ENCODE measurements at regions not wholly inside any gene's neighbourhood (a gene's known extent, or its start where the extent isn't known, plus 50 kb on each side); places are given as distances from the start of the nearest gene placed in this dataset.

DNA sequence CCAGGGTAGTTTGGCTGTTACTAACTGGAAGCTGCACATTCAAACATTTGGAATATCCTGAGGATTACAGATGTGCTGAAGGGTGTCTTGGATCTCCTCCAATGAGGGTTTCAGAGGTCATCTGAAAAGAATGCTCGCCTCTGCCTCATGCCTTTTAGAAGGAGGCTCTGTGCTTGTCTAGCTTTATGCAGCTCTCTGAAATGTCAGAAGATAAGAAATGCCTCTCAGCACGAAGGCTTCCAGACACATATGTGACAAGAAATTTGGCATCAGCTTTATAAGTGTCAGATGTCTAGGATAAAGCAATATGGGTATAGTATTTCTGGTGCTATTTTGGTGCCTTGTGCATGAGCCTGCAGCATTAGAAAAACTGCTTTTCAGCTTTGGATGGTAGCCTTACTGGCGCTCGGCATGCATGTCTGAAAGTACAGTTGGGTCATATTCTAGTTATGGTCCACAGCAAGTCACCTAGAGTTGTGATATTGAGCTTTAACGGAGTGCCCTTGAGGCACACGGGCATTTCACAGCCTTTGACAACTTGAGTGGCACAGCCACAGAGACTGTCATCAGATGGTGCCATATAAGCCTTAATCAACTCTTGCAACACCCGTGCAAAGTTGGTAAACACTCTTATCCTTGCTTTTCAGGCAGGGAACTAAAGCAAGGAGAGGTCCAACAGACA lies 70.8 kb upstream of the PGRMC2 start:
- Histone ChIP-seq H3K4me1 (peaks cover 20 to 22% of the 10 kb centered on the region in 2 donors), H3K27me3 (no peaks in the 10 kb centered on the region), H3K4me3 (peak overlapping the region in 2 of 4 donors; percentile 7 to 19), H3K36me3 (no peaks in the 10 kb centered on the region), H3K27ac (peak overlapping the region; percentile 65 to 83 (median 78)), H3K9me3 (no peaks in the 10 kb centered on the region)
- TF ChIP-seq, protein P1, sequence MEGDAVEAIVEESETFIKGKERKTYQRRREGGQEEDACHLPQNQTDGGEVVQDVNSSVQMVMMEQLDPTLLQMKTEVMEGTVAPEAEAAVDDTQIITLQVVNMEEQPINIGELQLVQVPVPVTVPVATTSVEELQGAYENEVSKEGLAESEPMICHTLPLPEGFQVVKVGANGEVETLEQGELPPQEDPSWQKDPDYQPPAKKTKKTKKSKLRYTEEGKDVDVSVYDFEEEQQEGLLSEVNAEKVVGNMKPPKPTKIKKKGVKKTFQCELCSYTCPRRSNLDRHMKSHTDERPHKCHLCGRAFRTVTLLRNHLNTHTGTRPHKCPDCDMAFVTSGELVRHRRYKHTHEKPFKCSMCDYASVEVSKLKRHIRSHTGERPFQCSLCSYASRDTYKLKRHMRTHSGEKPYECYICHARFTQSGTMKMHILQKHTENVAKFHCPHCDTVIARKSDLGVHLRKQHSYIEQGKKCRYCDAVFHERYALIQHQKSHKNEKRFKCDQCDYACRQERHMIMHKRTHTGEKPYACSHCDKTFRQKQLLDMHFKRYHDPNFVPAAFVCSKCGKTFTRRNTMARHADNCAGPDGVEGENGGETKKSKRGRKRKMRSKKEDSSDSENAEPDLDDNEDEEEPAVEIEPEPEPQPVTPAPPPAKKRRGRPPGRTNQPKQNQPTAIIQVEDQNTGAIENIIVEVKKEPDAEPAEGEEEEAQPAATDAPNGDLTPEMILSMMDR (IDR thresholded peaks at IDR 0.05 in 4 of 5, conservative IDR thresholded peaks at IDR 0.05 in 1 of 5) = no peak
- no peak for TF ChIP-seq POLR2A (IDR thresholded peaks at IDR 0.05)
- ATAC-seq (peak; percentile 93 to 98), DNase-seq (peak; percentile 64 to 70)
- in situ Hi-C loops (cut with MboI; ENCODE audit: low sequenced_read_pairs in 4 of 4) (no loop called here), intact Hi-C loops (cut with DNase I; ENCODE audit: low total_unique reads) (loop anchor here (5.0 kb wide), 1 partner anchor 71 kb away; the partner anchor contains the start of gene PGRMC2)

- ATAC-seq = no peak
- Histone ChIP-seq H3K4me1 (peaks cover 20 to 22% of the 10 kb centered on the region in 2 donors), H3K4me3 (no peak overlapping the region), H3K27me3 (no peaks in the 10 kb centered on the region), H3K36me3 (no peaks in the 10 kb centered on the region), H3K27ac (peak overlapping the region in 3 of 4 donors; percentile 78 to 83 (median 78)), H3K9me3 (no peaks in the 10 kb centered on the region)
- no peak for DNase-seq
- no peak for TF ChIP-seq POLR2A (IDR thresholded peaks at IDR 0.05)
- TF ChIP-seq, protein P1 (IDR thresholded peaks at IDR 0.05 in 4 of 5, conservative IDR thresholded peaks at IDR 0.05 in 1 of 5) = no peak
- intact Hi-C loops (cut with DNase I; ENCODE audit: low total_unique reads) (loop anchor here (5.0 kb wide), 1 partner anchor 70 kb away; the partner anchor contains the start of gene PGRMC2), in situ Hi-C loops (cut with MboI; ENCODE audit: low sequenced_read_pairs in 4 of 4) (no loop called here)
Observed at GRCh38 chr4:128357286-128357685, 69.7 kb upstream of the PGRMC2 start.

DNA sequence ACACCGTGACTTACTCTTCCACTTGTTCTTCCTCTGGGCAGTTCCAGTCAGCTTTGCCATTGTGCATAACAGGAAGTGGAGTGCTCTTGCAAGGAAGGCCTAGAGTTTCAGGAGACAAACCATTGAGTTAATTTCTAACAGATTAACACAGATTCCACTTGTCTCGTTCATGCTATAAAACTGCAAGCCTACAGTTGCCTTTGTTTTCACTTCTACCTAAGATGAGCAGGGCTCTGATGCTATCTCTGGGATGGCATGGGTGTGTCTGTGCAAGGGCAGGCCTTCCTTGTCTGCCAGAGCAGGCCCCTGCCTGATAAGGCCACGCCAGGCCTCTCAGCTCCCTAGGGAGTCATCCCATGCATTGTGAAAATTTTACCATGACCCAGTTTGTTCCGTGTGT lies 67.7 kb upstream of the PGRMC2 start:
- H3K27ac ChIP-seq = peak overlapping the region in 2 of 4 donors; percentile 29 to 30
- in situ Hi-C loops (cut with MboI; ENCODE audit: low sequenced_read_pairs in 4 of 4) = no loop called here
- H3K9me3 ChIP-seq = no peaks in the 10 kb centered on the region
- no peak overlapping the region for H3K4me3 ChIP-seq
- DNase-seq (no peak), ATAC-seq (no peak)
- no peaks in the 10 kb centered on the region for H3K36me3 ChIP-seq
- no peaks in the 10 kb centered on the region for H3K27me3 ChIP-seq
- peaks cover 20 to 22% of the 10 kb centered on the region in 2 donors for H3K4me1 ChIP-seq
- TF ChIP-seq POLR2A (IDR thresholded peaks at IDR 0.05) = no peak
- TF ChIP-seq, protein P1 (IDR thresholded peaks at IDR 0.05 in 4 of 5, conservative IDR thresholded peaks at IDR 0.05 in 1 of 5) = no peak
- intact Hi-C loops (cut with DNase I; ENCODE audit: low total_unique reads) = loop anchor here (5.0 kb wide), 1 partner anchor 68 kb away; the partner anchor contains the start of gene PGRMC2

DNA sequence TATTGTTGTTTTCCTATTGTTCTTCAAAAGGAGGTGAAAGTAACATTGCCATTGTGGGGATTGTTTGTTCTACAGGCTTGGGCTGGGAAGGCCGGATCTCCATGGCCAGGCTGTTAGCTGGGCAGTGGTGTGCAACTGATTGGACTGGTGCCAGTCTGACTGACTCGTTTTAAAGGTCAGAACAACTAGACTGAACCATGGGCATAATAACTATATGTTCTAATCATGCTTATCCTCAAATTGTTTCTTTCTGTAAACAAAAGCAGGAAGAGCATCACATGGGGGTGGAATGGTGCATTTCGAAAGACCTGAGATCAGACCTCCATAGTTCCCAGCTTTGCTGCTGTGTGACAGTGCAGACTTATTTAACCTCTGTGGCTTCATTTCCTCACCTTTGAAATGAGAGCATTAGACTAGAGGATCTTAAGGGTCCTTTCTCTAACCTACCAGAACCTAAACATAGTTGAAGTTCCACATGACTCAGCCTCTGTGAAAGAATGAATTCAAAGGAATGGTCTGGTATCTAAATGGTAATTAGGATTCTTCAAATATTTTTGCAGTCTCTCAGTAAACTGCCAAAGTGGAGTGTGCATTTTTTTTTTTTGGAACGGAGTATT lies 66.7 kb upstream of the PGRMC2 start:
- no peak for ATAC-seq
- Histone ChIP-seq H3K9me3 (no peaks in the 10 kb centered on the region), H3K4me3 (no peak overlapping the region), H3K27me3 (no peaks in the 10 kb centered on the region), H3K36me3 (no peaks in the 10 kb centered on the region), H3K27ac (peak overlapping the region in 2 of 4 donors; percentile 9 to 32), H3K4me1 (peaks cover 20% of the 10 kb centered on the region in 2 donors)
- TF ChIP-seq, protein P1 (IDR thresholded peaks at IDR 0.05 in 4 of 5, conservative IDR thresholded peaks at IDR 0.05 in 1 of 5) = no peak
- no peak for TF ChIP-seq POLR2A (IDR thresholded peaks at IDR 0.05)
- in situ Hi-C loops (cut with MboI; ENCODE audit: low sequenced_read_pairs in 4 of 4) (no loop called here), intact Hi-C loops (cut with DNase I; ENCODE audit: low total_unique reads) (no loop called here)
- no peak for DNase-seq

All from gastrocnemius medialis (tissue), 4 donors.